Lower leg skin (tissue), 3 donors: ENCODE measurements at regions not wholly inside any gene's neighbourhood (a gene's known extent, or its start where the extent isn't known, plus 50 kb on each side); places are given as distances from the start of the nearest gene placed in this dataset.

Source experiments
- CTCF ChIP-seq, 3 donors: fragments of 450-650 bp; IDR thresholded peaks; one replicate each; pipeline ENCODE4 v1.5.1; 2016; ENCODE audit warnings: antibody characterized with exemption in 3 of 3, mild to moderate bottlenecking in 3 of 3, moderate library complexity in 2 of 3
- POLR2A ChIP-seq, 2 donors: fragments of 450-650 bp; IDR thresholded peaks; one replicate each; pipeline ENCODE4 v1.6.1; 2016 to 2017; ENCODE audit warnings: antibody characterized with exemption in 2 of 2, mild to moderate bottlenecking in 1 of 2, moderate library complexity in 1 of 2

- no peak for TF ChIP-seq CTCF (IDR thresholded peaks at IDR 0.05)
- TF ChIP-seq POLR2A (IDR thresholded peaks at IDR 0.05) = no peak
Measured at GRCh38 chr14:88075269-88075981, 70.5 kb downstream of the GPR65 start.
